ENCODE measurements at regions not wholly inside any gene's neighbourhood (a gene's known extent, or its start where the extent isn't known, plus 50 kb on each side); places are given as distances from the start of the nearest gene placed in this dataset.

- TF ChIP-seq, protein P1, sequence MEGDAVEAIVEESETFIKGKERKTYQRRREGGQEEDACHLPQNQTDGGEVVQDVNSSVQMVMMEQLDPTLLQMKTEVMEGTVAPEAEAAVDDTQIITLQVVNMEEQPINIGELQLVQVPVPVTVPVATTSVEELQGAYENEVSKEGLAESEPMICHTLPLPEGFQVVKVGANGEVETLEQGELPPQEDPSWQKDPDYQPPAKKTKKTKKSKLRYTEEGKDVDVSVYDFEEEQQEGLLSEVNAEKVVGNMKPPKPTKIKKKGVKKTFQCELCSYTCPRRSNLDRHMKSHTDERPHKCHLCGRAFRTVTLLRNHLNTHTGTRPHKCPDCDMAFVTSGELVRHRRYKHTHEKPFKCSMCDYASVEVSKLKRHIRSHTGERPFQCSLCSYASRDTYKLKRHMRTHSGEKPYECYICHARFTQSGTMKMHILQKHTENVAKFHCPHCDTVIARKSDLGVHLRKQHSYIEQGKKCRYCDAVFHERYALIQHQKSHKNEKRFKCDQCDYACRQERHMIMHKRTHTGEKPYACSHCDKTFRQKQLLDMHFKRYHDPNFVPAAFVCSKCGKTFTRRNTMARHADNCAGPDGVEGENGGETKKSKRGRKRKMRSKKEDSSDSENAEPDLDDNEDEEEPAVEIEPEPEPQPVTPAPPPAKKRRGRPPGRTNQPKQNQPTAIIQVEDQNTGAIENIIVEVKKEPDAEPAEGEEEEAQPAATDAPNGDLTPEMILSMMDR (conservative IDR thresholded peaks at IDR 0.05; ENCODE audit: low read depth, low read length), result no peak
- TF ChIP-seq EZH2 (IDR thresholded peaks at IDR 0.05; ENCODE audit: low read length, unreplicated experiment), result no peak
These were observed 523.0 kb upstream of the SLITRK1 start for GRCh38 chr13:84405286-84405685.
